Activated CD4-positive, alpha-beta T cell treated with anti-CD3 and anti-CD28 coated beads, Interleukin-2, Interleukin-6, amounts not matched to agents 100 ng/mL and 50 ng/mL, durations not matched to agents 16 hours and 8 hours (primary cell): ENCODE measurements at regions not wholly inside any gene's neighbourhood (a gene's known extent, or its start where the extent isn't known, plus 50 kb on each side); places are given as distances from the start of the nearest gene placed in this dataset.

ENCODE experiments used
- DNase-seq: peaks from one replicate; pipeline ENCODE4 v3.0.0-alpha.2; 2020

GRCh38 chrX:10021461-10022272 lies 54.5 kb downstream of the CLDN34 start:
- no peak for DNase-seq

- no peak for DNase-seq
Observed at GRCh38 chrX:10022273-10022541, 55.0 kb downstream of the CLDN34 start.

GRCh38 chrX:10022580-10023245 lies 55.6 kb downstream of the CLDN34 start:
- no peak for DNase-seq

GRCh38 chrX:10023821-10024220 lies 56.7 kb downstream of the CLDN34 start:
- DNase-seq, result no peak

- no peak for DNase-seq
Observed at GRCh38 chrX:10025742-10026493, 58.8 kb downstream of the CLDN34 start.

- DNase-seq, result no peak
Observed at GRCh38 chrX:10028283-10029104, 61.3 kb downstream of the CLDN34 start.

- no peak for DNase-seq
Observed at GRCh38 chrX:10030570-10030969, 63.4 kb downstream of the CLDN34 start.

- DNase-seq, result no peak
Observed at GRCh38 chrX:10031746-10032145, 64.6 kb downstream of the CLDN34 start.

GRCh38 chrX:10032147-10032546 lies 65.0 kb downstream of the CLDN34 start:
- DNase-seq, result no peak

- DNase-seq, result no peak
Observed at GRCh38 chrX:10033375-10034007, 66.3 kb downstream of the CLDN34 start.

- DNase-seq, result no peak
Observed at GRCh38 chrX:10034740-10035260, 67.6 kb downstream of the CLDN34 start.

- DNase-seq, result no peak
Observed at GRCh38 chrX:10038585-10038984, 71.4 kb downstream of the CLDN34 start.

GRCh38 chrX:10039821-10040793 lies 72.9 kb downstream of the CLDN34 start:
- no peak for DNase-seq

GRCh38 chrX:10040961-10041360 lies 73.8 kb downstream of the CLDN34 start:
- DNase-seq, result no peak

- DNase-seq, result no peak
Observed at GRCh38 chrX:10041383-10041782, 74.2 kb downstream of the CLDN34 start.

GRCh38 chrX:10042055-10042454 lies 74.9 kb downstream of the CLDN34 start:
- no peak for DNase-seq

- no peak for DNase-seq
Observed at GRCh38 chrX:10043386-10043785, 76.2 kb downstream of the CLDN34 start.

GRCh38 chrX:10044021-10044420 lies 76.9 kb downstream of the CLDN34 start:
- no peak for DNase-seq

GRCh38 chrX:10045327-10046000 lies 78.3 kb downstream of the CLDN34 start:
- DNase-seq, result no peak

- DNase-seq, result no peak
Observed at GRCh38 chrX:10047133-10047532, 80.0 kb downstream of the CLDN34 start.

GRCh38 chrX:10047631-10048030 lies 80.5 kb downstream of the CLDN34 start:
- DNase-seq, result no peak
